Chondrocyte (in vitro differentiated cells): ENCODE measurements at regions not wholly inside any gene's neighbourhood (a gene's known extent, or its start where the extent isn't known, plus 50 kb on each side); places are given as distances from the start of the nearest gene placed in this dataset.

Experiments used
- DNase-seq: peaks from one replicate; pipeline ENCODE4 v3.0.0; 2021; ENCODE audit warnings: mixed read lengths, low spot score
- H3K27ac Mint-ChIP-seq: one replicate; pipeline ENCODE4 v1.8.0; 2021; ENCODE audit warnings: mild to moderate bottlenecking, moderate library complexity, mixed read lengths; ENCODE audit not compliant: unreplicated experiment
- H3K27me3 Mint-ChIP-seq: 2 replicates; pipeline ENCODE4 v1.8.0; 2021; ENCODE audit warnings: low read depth, mixed read lengths
- H3K36me3 Mint-ChIP-seq: 2 replicates; pipeline ENCODE4 v1.8.0; 2021; ENCODE audit warnings: low read depth, mixed read lengths
- H3K4me1 Mint-ChIP-seq: 2 replicates; pipeline ENCODE4 v1.8.0; 2021; ENCODE audit warnings: low read depth, mild to moderate bottlenecking, mixed read lengths
- H3K4me3 Mint-ChIP-seq: one replicate; pipeline ENCODE4 v1.8.0; 2021; ENCODE audit warnings: mild to moderate bottlenecking, moderate library complexity, mixed read lengths; ENCODE audit not compliant: unreplicated experiment
- H3K9me3 Mint-ChIP-seq: 2 replicates; pipeline ENCODE4 v1.8.0; 2021; ENCODE audit warnings: low read depth, mixed read lengths
- TF ChIP-seq, protein P1 (sequence below): fragments of 200-600 bp; sonication (generic); IDR thresholded peaks from 2 replicates; pipeline ENCODE4 v1.5.0; 2021; ENCODE audit warnings: antibody characterized with exemption, mild to moderate bottlenecking, moderate library complexity

DNA sequence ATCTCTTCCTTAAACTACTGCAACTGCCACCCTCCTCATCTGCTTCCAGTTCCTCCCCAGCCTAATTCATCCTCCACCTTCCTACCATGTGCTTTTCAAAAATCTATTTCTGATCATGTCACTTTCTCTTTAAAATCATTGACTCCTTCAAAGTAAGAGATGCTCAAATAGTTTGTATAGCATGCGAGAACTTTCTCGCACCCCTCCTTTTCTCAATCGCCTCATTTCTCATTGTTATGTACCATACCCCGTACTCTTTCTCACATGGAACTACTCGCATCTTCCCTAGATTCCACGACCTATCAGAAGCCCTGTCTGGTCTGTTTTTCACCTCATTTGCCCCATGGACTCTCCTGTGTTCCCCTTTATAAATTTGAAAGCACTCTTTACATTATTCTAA is 238.2 kb downstream of the NRIP1 start:
- TF ChIP-seq, protein P1, sequence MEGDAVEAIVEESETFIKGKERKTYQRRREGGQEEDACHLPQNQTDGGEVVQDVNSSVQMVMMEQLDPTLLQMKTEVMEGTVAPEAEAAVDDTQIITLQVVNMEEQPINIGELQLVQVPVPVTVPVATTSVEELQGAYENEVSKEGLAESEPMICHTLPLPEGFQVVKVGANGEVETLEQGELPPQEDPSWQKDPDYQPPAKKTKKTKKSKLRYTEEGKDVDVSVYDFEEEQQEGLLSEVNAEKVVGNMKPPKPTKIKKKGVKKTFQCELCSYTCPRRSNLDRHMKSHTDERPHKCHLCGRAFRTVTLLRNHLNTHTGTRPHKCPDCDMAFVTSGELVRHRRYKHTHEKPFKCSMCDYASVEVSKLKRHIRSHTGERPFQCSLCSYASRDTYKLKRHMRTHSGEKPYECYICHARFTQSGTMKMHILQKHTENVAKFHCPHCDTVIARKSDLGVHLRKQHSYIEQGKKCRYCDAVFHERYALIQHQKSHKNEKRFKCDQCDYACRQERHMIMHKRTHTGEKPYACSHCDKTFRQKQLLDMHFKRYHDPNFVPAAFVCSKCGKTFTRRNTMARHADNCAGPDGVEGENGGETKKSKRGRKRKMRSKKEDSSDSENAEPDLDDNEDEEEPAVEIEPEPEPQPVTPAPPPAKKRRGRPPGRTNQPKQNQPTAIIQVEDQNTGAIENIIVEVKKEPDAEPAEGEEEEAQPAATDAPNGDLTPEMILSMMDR: no peak
- no peak for DNase-seq
- Mint-ChIP-seq H3K36me3 (no peaks in the 10 kb centered on the region), H3K27ac (no peak overlapping the region), H3K9me3 (no peaks in the 10 kb centered on the region), H3K27me3 (no peaks in the 10 kb centered on the region), H3K4me3 (no peak overlapping the region), H3K4me1 (no peaks in the 10 kb centered on the region)

DNA sequence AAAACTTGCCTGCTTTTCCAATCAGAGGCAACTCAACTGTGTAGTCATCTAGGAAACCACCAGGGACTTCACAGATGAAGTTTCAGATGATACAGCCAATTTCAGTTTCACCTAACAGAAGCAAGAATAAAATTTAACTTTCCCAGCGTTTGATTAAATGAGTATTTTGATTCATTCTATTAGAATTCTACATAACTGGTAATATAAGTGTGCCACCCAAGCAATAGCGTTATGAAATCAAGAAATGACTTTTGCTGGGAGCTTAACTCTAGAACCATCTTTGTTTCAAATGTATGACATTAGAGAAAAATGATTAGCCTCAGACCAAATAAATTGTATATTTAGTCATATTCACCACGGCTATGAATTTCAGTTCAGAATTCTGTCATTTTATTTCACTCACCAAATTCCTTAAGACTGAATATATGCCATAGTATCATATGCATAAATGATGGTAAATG is 239.3 kb downstream of the NRIP1 start:
- TF ChIP-seq, protein P1: no peak
- Mint-ChIP-seq H3K27me3 (no peaks in the 10 kb centered on the region), H3K9me3 (no peaks in the 10 kb centered on the region), H3K4me3 (no peak overlapping the region), H3K36me3 (no peaks in the 10 kb centered on the region), H3K4me1 (no peaks in the 10 kb centered on the region), H3K27ac (no peak overlapping the region)
- no peak for DNase-seq

DNA sequence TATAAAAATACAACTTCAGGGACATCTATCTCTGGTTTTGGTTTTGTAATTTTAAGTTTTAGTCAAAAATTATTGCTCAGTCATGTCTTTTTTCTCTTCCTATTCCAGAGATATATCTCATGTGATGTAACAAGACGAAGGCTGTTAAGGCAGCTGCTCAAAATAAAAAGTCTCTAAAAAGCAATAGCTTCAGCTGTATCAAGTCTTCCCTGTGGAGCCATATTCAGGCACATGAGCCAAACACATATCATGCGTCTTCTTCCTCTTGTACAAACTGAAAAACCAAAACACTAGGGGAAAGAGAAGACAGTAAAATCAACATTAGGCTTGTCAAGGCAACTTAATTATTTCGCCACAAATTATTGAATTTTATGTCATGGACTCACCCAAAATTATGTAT is 240.7 kb downstream of the NRIP1 start:
- H3K4me1 Mint-ChIP-seq: no peaks in the 10 kb centered on the region
- no peak overlapping the region for H3K4me3 Mint-ChIP-seq
- H3K9me3 Mint-ChIP-seq: no peaks in the 10 kb centered on the region
- H3K36me3 Mint-ChIP-seq: no peaks in the 10 kb centered on the region
- no peaks in the 10 kb centered on the region for H3K27me3 Mint-ChIP-seq
- TF ChIP-seq, protein P1: no peak
- H3K27ac Mint-ChIP-seq: no peak overlapping the region
- no peak for DNase-seq

DNA sequence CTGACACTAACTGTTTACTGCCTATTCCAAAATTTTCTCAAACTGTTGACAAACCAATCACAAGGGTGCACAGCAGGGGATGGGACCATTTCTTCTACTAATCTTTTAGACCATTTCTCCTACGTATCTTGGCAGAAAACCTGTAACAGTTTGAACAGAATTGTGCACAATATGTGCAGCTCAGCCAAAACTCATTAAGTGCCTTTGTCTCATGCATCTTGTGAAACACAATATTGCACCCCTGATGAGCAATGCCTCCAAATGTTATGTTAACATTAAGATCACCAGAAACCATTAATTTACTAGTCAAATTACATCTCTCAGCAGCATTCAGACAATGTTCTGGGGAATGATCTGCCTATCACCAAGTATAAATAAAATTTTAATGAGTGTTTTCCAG is 247.5 kb downstream of the NRIP1 start:
- no peaks in the 10 kb centered on the region for H3K27me3 Mint-ChIP-seq
- no peak for DNase-seq
- no peak overlapping the region for H3K27ac Mint-ChIP-seq
- H3K9me3 Mint-ChIP-seq: peaks cover 9% of the 10 kb centered on the region
- TF ChIP-seq, protein P1: no peak
- H3K36me3 Mint-ChIP-seq: peaks cover 2% of the 10 kb centered on the region
- no peaks in the 10 kb centered on the region for H3K4me1 Mint-ChIP-seq
- no peak overlapping the region for H3K4me3 Mint-ChIP-seq

DNA sequence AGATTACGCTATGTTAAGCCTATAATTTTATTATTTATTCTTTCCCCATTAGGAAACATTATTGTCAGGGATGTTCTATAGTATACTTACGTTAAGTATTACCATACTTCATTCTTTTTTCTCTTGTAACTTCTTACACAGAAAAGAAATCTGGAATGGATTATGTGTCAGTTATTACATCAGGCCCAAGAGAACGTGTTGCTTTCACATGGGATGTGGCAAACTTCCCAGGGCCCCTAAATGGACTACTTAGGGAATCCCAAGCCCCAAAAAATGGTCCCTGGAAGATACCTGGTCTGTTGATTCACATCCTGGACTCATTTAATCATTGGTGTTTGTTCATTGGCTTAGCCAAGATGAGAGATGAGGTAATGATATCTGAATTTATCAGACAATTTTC is 249.8 kb downstream of the NRIP1 start:
- H3K4me1 Mint-ChIP-seq: no peaks in the 10 kb centered on the region
- peaks cover 2% of the 10 kb centered on the region for H3K36me3 Mint-ChIP-seq
- H3K9me3 Mint-ChIP-seq: peaks cover 23% of the 10 kb centered on the region
- H3K27me3 Mint-ChIP-seq: no peaks in the 10 kb centered on the region
- no peak overlapping the region for H3K4me3 Mint-ChIP-seq
- H3K27ac Mint-ChIP-seq: no peak overlapping the region
- no peak for DNase-seq
- TF ChIP-seq, protein P1: no peak
